ENCODE measurements at regions not wholly inside any gene's neighbourhood (a gene's known extent, or its start where the extent isn't known, plus 50 kb on each side); places are given as distances from the start of the nearest gene placed in this dataset.

- no peaks in the 10 kb centered on the region for H3K36me3 ChIP-seq
- DNase-seq (no peak), ATAC-seq (no peak)
- TF ChIP-seq POLR2A (IDR thresholded peaks at IDR 0.05) (no peak), CTCF (IDR thresholded peaks at IDR 0.05) (no peak)
- intact Hi-C loops (cut with DNase I) = no loop called here
- H3K9me3 ChIP-seq = no peaks in the 10 kb centered on the region
- no peak overlapping the region for H3K4me3 ChIP-seq
- 37 to 82% (median 53%) methylated on average over 2 of the region's 2 CpGs for WGBS, 4 donors
- peaks cover 0 to 14% (median 0%) of the 10 kb centered on the region in 9 donors for H3K27me3 ChIP-seq
- no peak overlapping the region for H3K27ac ChIP-seq
- H3K4me1 ChIP-seq = no peaks in the 10 kb centered on the region
These were observed 185.2 kb upstream of the RPS6KA3 start for GRCh38 chrX:20451929-20452328.

- no peaks in the 10 kb centered on the region for H3K9me3 ChIP-seq
- TF ChIP-seq POLR2A (IDR thresholded peaks at IDR 0.05) (no peak), CTCF (IDR thresholded peaks at IDR 0.05) (no peak)
- peaks cover 0 to 13% (median 0%) of the 10 kb centered on the region in 9 donors for H3K27me3 ChIP-seq
- H3K27ac ChIP-seq = no peak overlapping the region
- H3K4me1 ChIP-seq = peaks cover 0 to 9% (median 0%) of the 10 kb centered on the region in 12 donors
- DNase-seq (no peak), ATAC-seq (no peak)
- H3K36me3 ChIP-seq = no peaks in the 10 kb centered on the region
- WGBS, 4 donors = 60 to 89% (median 73%) methylated on average over 2 of the region's 2 CpGs
- H3K4me3 ChIP-seq = no peak overlapping the region
- intact Hi-C loops (cut with DNase I) = loop anchor here in 2 of 10 donors (2.0 to 10.0 kb wide), 3 partner anchors 180 to 300 kb away; partner anchors contain the start of genes EIF1AX (in 1 of the 2) and RPS6KA3 (in 1 of the 2)
These were observed 178.4 kb upstream of the RPS6KA3 start for GRCh38 chrX:20445109-20445508.

- ATAC-seq = peak in 3 of 4 donors; percentile 77 to 78 (median 78)
- peaks cover 0 to 13% (median 0%) of the 10 kb centered on the region in 9 donors for H3K27me3 ChIP-seq
- TF ChIP-seq POLR2A (IDR thresholded peaks at IDR 0.05) = no peak
- TF ChIP-seq CTCF (IDR thresholded peaks at IDR 0.05) = peak; percentile 48 to 68 (median 62)
- H3K9me3 ChIP-seq = no peaks in the 10 kb centered on the region
- peaks cover 0 to 9% (median 0%) of the 10 kb centered on the region in 12 donors for H3K4me1 ChIP-seq
- 29 to 33% (median 30%) methylated on average over 3 of the region's 3 CpGs for WGBS, 4 donors
- peak; percentile 64 to 87 (median 74) for DNase-seq
- H3K27ac ChIP-seq = no peak overlapping the region
- H3K4me3 ChIP-seq = no peak overlapping the region
- intact Hi-C loops (cut with DNase I) = loop anchor here in 8 of 10 donors (1.0 to 10.0 kb wide), 7 partner anchors 175 to 298 kb away; partner anchors contain the start of genes RPS6KA3 (in 2 of the 8) and EIF1AX (in 1 of the 8)
- H3K36me3 ChIP-seq = no peaks in the 10 kb centered on the region
These were observed 175.9 kb upstream of the RPS6KA3 start for GRCh38 chrX:20442597-20442996.

GRCh38 chrX:20441123-20441522 is 174.4 kb upstream of the RPS6KA3 start:
- ATAC-seq = no peak

More at GRCh38 chrX:20441123-20441522, 174.4 kb upstream of the RPS6KA3 start:
- intact Hi-C loops (cut with DNase I) = loop anchor here in 6 of 10 donors (5.0 to 10.0 kb wide), 4 partner anchors 174 to 296 kb away; partner anchors contain the start of genes RPS6KA3 (in 2 of the 6) and EIF1AX (in 1 of the 6)
- H3K27me3 ChIP-seq = peaks cover 0 to 10% (median 0%) of the 10 kb centered on the region in 9 donors
- DNase-seq = no peak
- H3K9me3 ChIP-seq = no peaks in the 10 kb centered on the region
- H3K36me3 ChIP-seq = no peaks in the 10 kb centered on the region
- 81 to 94% (median 85%) methylated on average over 1 of the region's 1 CpG for WGBS, 4 donors
- no peak for TF ChIP-seq POLR2A (IDR thresholded peaks at IDR 0.05)
- no peak for TF ChIP-seq CTCF (IDR thresholded peaks at IDR 0.05)
- H3K4me3 ChIP-seq = no peak overlapping the region
- H3K27ac ChIP-seq = no peak overlapping the region
- peaks cover 0 to 9% (median 0%) of the 10 kb centered on the region in 12 donors for H3K4me1 ChIP-seq
